Thymus (tissue), 11 donors: ENCODE measurements at regions not wholly inside any gene's neighbourhood (a gene's known extent, or its start where the extent isn't known, plus 50 kb on each side); places are given as distances from the start of the nearest gene placed in this dataset.

Source experiments
- DNase-seq, 9 donors: peaks; one replicate each; pipeline ENCODE4 v3.0.0-alpha.2; 2013; ENCODE audit warnings: low spot score in 9 of 9, low read depth in 6 of 9, missing footprints in 1 of 9
- H3K27ac ChIP-seq, 2 donors: one replicate each; pipeline ENCODE4 v1.5.1; 2013; ENCODE audit warnings: control low read depth in 1 of 2, low read depth in 1 of 2, low read length in 1 of 2, mild to moderate bottlenecking in 1 of 2, moderate library complexity in 1 of 2
- H3K27me3 ChIP-seq, 2 donors: one replicate each; pipeline ENCODE4 v1.5.1; 2013; ENCODE audit warnings: low read length in 1 of 2; ENCODE audit not compliant: control insufficient read depth in 2 of 2, insufficient read depth in 1 of 2
- H3K36me3 ChIP-seq, 2 donors: one replicate each; pipeline ENCODE4 v1.5.1; 2013; ENCODE audit warnings: low read length in 1 of 2, mild to moderate bottlenecking in 1 of 2, moderate library complexity in 1 of 2; ENCODE audit not compliant: control insufficient read depth in 2 of 2, insufficient read depth in 2 of 2
- H3K4me1 ChIP-seq, 2 donors: one replicate each; pipeline ENCODE4 v1.5.1; 2013; ENCODE audit warnings: low read length in 2 of 2; ENCODE audit not compliant: control insufficient read depth in 2 of 2, insufficient read depth in 2 of 2
- H3K4me3 ChIP-seq, 2 donors: one replicate each; pipeline ENCODE4 v1.5.1; 2013; ENCODE audit warnings: low read length in 2 of 2, control low read depth in 1 of 2, mild to moderate bottlenecking in 1 of 2
- H3K9me3 ChIP-seq, 2 donors: one replicate each; pipeline ENCODE4 v1.5.1; 2013; ENCODE audit warnings: low read length in 1 of 2, mild to moderate bottlenecking in 1 of 2; ENCODE audit not compliant: control insufficient read depth in 2 of 2, insufficient read depth in 1 of 2
- WGBS: extraction: QIAGEN DNeasy Blood & Tissue Kit; methylation state at CpG from one replicate; pipeline ENCODE4 v1.1.7; 2013; 5-methylcytosine and 5-hydroxymethylcytosine counted together
- donor health status: healthy.

GRCh38 chr11:130631119-130631518 is 182.7 kb downstream of the ADAMTS15 start:
- Histone ChIP-seq H3K9me3 (no peaks in the 10 kb centered on the region), H3K36me3 (no peaks in the 10 kb centered on the region), H3K4me3 (no peak overlapping the region), H3K27ac (no peak overlapping the region), H3K27me3 (no peaks in the 10 kb centered on the region), H3K4me1 (peaks cover 0 to 3% of the 10 kb centered on the region in 2 donors)
- 98% methylated on average over 3 of the region's 3 CpGs for WGBS
- DNase-seq, result no peak

DNA sequence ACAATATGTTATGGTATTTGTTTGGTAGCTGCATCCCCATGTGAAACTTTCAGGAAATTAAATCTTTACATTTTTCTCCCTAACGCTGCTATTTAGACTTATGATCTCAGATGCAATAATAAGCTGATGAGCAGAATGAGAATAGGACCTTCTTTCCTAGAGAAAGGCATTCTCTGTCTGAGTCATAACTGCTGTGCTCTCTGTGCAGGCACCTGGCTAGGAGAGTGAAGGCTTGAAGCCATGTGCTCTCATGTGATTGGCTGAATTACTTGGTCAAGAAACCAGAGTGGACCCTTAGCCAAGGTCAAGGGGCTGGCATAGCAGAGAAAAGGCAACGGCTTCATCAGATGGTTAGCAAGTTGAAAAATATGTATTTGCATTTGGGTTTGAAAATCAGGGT is 185.0 kb downstream of the ADAMTS15 start:
- no peak for DNase-seq
- no peaks in the 10 kb centered on the region for H3K9me3 ChIP-seq
- H3K36me3 ChIP-seq, result no peaks in the 10 kb centered on the region
- H3K4me1 ChIP-seq, result peaks cover 0 to 3% of the 10 kb centered on the region in 2 donors
- no peak overlapping the region for H3K27ac ChIP-seq
- H3K4me3 ChIP-seq, result no peak overlapping the region
- WGBS, result 96% methylated on average over 2 of the region's 2 CpGs
- H3K27me3 ChIP-seq, result no peaks in the 10 kb centered on the region

GRCh38 chr11:130634186-130634585 is 185.7 kb downstream of the ADAMTS15 start:
- Histone ChIP-seq H3K27ac (peak overlapping the region in 1 of 2 donors; percentile 1), H3K27me3 (no peaks in the 10 kb centered on the region), H3K4me3 (no peak overlapping the region), H3K9me3 (no peaks in the 10 kb centered on the region), H3K4me1 (no peaks in the 10 kb centered on the region), H3K36me3 (no peaks in the 10 kb centered on the region)
- no peak for DNase-seq
- 84% methylated on average over 4 of the region's 4 CpGs for WGBS

GRCh38 chr11:130634961-130635473 is 186.6 kb downstream of the ADAMTS15 start:
- no peaks in the 10 kb centered on the region for H3K36me3 ChIP-seq
- H3K4me1 ChIP-seq, result no peaks in the 10 kb centered on the region
- no peaks in the 10 kb centered on the region for H3K9me3 ChIP-seq
- WGBS, result 71% methylated on average over 11 of the region's 11 CpGs
- no peak overlapping the region for H3K4me3 ChIP-seq
- no peak for DNase-seq
- H3K27me3 ChIP-seq, result no peaks in the 10 kb centered on the region
- peak overlapping the region; percentile 45 to 68 for H3K27ac ChIP-seq

DNA sequence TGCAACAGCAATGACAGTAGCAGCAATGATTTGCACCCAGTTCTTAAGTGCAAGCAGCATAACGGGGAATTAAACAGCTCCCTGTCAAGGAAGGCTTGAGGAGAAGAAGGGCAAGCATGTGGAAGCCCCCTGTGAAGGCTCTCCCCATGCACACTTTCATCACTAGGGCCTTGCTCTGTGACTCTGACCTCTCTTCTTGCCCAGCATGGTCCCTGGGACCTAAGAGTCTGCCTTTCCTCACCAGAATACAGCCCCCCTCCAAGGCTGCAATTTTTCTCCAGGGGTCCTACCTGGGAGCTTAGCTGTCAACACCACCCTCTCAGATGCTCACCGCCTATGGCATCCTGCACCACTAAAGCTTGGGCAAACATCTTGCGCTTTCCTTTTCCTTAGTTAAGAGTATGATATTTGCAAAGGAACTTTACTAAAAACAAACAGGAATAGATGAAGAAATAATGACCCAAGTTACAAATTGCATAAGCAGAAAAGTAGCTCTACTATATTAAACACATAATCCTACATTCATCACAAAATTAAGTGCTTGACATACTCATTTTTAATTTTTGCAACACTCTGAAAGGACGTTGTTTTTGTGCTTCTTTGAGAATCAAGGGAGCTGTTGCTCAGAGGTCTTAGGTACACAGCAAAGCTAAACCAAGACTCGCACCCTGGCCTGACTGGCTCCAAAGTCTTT is 187.6 kb downstream of the ADAMTS15 start:
- Histone ChIP-seq H3K9me3 (no peaks in the 10 kb centered on the region), H3K4me1 (no peaks in the 10 kb centered on the region), H3K36me3 (no peaks in the 10 kb centered on the region), H3K4me3 (no peak overlapping the region), H3K27ac (no peak overlapping the region), H3K27me3 (no peaks in the 10 kb centered on the region)
- DNase-seq, result no peak
- WGBS, result 97% methylated on average over 5 of the region's 5 CpGs

DNA sequence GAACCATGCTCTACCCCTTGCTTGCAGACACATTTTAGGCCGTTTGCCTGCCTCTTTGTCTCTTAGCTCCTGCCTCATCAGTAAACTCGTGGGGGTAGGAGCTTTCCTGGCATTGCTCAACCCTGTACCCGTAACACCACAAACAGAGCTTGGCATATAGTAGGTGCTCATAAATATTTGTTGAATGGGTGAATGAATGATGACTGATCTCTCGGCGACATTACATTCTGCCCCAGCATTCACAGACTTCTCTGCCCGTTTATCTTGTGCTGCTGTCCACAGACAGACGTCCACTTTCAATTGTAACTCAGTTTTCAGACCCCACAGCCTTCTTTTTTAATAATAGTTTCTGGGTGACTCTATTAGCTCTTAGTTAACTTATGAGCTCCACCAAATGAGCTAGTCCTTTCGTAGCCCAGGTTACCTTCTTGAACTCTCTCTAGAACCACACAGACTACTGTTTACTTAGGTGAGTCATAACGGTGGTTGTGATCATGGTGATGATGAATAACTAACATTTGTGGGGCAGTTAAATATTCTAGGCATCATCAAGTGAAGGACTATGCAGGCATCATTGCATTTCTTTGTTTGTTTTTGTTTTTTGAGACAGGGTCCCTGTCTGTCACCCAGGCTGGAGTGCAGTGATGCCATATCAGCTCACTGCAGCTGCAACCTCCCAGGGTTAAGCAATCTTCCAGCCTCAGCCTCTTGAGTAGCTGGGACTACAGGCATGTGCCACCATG is 188.4 kb downstream of the ADAMTS15 start:
- H3K27ac ChIP-seq, result no peak overlapping the region
- no peak for DNase-seq
- no peaks in the 10 kb centered on the region for H3K36me3 ChIP-seq
- no peaks in the 10 kb centered on the region for H3K27me3 ChIP-seq
- no peaks in the 10 kb centered on the region for H3K9me3 ChIP-seq
- WGBS, result 94% methylated on average over 9 of the region's 9 CpGs
- H3K4me1 ChIP-seq, result no peaks in the 10 kb centered on the region
- no peak overlapping the region for H3K4me3 ChIP-seq

DNA sequence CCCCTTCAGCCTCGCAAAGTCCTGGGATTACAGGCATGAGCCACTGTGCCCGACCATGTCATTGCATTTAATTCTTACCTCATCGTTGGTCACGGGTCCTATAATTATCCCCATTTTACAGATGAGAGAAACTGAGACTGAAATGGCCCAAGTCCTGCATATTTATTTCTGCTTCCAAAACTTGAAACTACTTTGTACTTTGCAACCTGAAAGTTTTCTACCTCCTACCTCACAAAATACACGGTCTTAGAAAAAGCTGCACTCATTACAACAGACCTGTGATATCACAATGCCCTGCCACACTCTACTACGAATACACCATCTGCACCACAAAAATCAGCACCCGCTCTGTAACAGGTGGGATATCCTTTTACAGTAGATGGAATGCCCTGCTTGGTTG is 189.1 kb downstream of the ADAMTS15 start:
- Histone ChIP-seq H3K36me3 (no peaks in the 10 kb centered on the region), H3K4me3 (no peak overlapping the region), H3K4me1 (no peaks in the 10 kb centered on the region), H3K27me3 (no peaks in the 10 kb centered on the region), H3K9me3 (no peaks in the 10 kb centered on the region), H3K27ac (no peak overlapping the region)
- 96% methylated on average over 7 of the region's 7 CpGs for WGBS
- no peak for DNase-seq

GRCh38 chr11:130638033-130638432 is 189.6 kb downstream of the ADAMTS15 start:
- Histone ChIP-seq H3K9me3 (no peaks in the 10 kb centered on the region), H3K4me3 (no peak overlapping the region), H3K36me3 (no peaks in the 10 kb centered on the region), H3K4me1 (no peaks in the 10 kb centered on the region), H3K27me3 (peaks cover 0 to 2% of the 10 kb centered on the region in 2 donors), H3K27ac (no peak overlapping the region)
- no peak for DNase-seq
- 89% methylated on average over 5 of the region's 5 CpGs for WGBS

GRCh38 chr11:130638624-130639023 is 190.2 kb downstream of the ADAMTS15 start:
- Histone ChIP-seq H3K4me3 (no peak overlapping the region), H3K27me3 (peaks cover 0 to 2% of the 10 kb centered on the region in 2 donors), H3K36me3 (no peaks in the 10 kb centered on the region), H3K27ac (no peak overlapping the region), H3K9me3 (no peaks in the 10 kb centered on the region), H3K4me1 (no peaks in the 10 kb centered on the region)
- 86% methylated on average over 3 of the region's 3 CpGs for WGBS
- no peak for DNase-seq
